Left kidney (tissue), 1 donor: ENCODE measurements at regions not wholly inside any gene's neighbourhood (a gene's known extent, or its start where the extent isn't known, plus 50 kb on each side); places are given as distances from the start of the nearest gene placed in this dataset.

ENCODE experiments used
- DNase-seq: peaks from one replicate; pipeline ENCODE4 v3.0.0-alpha.2; 2013

DNA sequence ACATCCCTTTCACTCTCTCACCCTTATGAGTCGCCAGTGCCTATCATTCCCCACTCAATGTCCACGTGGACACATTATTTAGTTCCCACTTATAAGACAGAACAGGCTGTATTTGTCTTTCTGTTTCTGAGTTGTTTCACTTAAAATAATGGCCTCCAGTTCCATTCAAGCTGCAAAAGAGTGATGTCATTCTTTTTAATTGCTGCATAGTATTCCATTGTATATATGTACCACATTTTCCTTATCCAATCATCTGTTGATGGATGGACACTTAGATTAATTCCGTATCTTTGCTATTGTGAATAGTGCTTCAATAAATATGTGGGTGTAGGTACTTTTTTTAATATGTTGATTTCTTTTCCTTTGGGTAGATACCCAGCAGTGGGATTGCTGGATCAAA lies 79.1 kb downstream of the ZNF365 start:
- no peak for DNase-seq

GRCh38 chr10:62454687-62455397 lies 80.7 kb downstream of the ZNF365 start:
- DNase-seq = no peak

- DNase-seq = no peak
These were observed 82.5 kb downstream of the ZNF365 start for GRCh38 chr10:62456611-62457101.

DNA sequence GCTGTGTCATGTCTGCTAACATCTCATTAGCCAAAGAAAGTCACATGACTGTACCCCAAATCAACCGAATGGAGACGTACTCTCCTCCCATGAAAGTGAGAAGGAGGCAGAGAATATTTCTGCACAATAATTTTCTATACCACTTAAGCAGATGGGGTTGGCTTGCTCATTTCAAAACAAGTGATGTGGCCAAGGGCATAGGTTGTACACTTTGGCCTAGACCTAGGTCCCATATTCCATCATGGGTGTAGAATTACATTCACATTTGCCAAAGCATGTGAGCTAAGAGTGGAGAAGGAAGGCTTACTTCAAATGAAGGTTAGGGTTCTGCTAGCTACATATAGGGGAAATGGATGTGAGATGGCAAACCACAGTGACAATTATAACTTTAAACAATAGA lies 83.0 kb downstream of the ZNF365 start:
- no peak for DNase-seq

DNA sequence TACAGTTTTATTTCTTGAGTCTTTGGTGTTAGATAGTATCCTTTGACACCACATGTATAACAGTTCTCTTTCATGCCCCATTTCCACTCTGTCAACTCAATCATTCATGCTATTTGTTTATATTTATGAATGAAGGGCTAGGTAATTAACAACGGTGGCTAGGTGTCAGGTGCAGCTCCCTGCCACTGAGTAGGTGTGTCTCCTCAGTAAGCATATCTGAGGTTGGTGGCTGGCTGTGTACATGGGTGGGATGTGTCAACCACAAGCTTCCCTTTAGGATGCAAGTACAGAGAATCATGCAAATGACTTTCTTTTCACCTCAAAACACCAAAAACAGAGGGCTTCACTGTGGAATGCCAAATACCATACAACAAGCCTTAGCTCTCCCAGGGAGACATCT lies 83.4 kb downstream of the ZNF365 start:
- no peak for DNase-seq

DNA sequence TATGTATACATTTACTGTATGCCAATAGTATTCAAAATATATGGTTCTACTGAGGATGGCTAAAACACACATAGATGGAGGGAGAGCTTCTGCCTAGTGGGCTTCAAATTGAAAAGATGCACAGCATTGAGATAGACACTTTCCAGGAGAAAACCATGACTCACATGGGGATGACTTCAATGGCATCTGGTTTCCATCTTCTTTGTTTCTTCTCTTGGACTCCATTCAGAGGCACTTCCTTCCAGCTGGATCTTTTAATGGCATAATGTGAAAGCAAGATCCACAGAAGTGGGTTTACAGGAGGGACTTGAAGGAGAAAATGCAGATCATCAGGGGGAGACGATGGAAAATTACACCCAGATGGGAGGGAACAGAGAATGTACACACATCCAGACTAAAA lies 84.9 kb downstream of the ZNF365 start:
- DNase-seq = no peak

DNA sequence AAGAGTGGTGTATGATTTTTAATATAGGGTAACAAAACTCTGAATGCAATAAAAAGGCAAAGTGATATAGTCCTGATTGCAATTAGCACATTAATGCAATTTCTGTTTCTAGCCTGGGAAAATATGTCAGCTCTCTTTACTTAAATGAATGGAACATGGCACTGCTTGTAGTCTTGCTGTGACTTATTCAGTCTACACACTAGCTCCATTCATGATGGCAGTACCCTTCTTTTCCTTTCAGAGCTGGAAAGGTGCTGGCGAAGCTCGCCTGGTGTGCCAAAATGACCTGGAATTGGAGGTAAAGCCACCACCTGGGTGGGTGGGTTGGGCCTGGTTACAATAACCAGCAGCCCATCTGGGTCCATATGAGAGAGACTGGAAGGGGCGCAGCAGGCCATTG lies 85.3 kb downstream of the ZNF365 start:
- no peak for DNase-seq

DNA sequence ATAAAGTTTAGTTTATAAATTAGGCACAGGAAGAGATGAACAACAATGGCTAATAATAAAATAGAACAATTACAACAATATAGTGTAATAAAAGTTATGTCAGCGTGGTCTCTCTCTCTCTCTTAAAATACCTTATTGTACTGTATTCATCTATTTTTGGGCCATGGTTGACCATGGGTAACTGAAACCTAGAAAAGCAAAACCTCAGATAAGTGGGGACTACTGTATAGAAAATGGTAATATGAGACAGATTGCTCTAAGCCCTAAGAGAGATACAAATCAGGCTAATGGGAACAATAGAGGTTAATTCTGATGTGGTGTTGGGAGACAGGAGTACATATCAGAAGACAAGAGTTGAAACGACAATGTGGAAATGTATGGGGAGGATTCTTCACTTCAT lies 86.2 kb downstream of the ZNF365 start:
- no peak for DNase-seq

DNA sequence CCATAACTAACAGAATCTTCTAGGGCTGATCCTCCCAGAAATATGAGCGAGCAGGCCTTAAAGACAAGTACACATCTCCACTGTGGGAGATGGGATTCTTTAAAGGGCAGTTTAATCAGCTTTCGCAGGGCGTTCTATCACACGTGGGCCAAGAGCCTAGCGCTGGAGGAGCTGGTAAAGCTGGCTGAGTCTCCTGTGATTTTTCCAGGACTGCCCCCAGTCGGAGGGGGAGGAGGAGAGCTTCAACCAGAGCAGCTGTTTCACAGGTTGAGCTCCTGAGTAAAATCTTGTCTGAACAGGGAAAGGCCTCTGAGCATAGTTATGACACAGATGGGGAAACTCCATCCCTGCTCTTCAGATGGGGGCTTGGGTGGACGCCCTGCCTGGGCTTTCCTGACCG lies 87.0 kb downstream of the ZNF365 start:
- DNase-seq = no peak

- DNase-seq = no peak
These were observed 88.3 kb downstream of the ZNF365 start for GRCh38 chr10:62462461-62462860.

- no peak for DNase-seq
These were observed 89.2 kb downstream of the ZNF365 start for GRCh38 chr10:62463364-62463763.

- DNase-seq = no peak
These were observed 90.1 kb downstream of the ZNF365 start for GRCh38 chr10:62464308-62464707.

DNA sequence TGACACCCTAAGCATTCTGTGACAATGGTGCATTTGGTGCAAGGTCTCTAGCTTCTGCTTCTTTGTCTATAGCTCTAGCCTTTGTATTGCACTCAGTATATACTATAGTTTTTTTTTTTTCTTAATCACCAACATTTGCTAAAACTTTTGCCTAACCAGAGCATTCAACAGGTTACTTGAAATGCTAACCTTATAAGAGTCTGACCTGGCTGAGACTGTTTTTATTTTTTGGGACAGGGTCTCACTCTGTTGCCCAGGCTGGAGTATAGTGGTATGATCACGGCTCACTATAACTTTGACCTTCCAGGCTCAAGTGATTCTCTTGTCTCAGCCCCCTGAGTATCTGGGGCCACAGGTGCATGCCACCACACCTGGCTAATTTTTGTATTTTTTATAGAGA lies 92.4 kb downstream of the ZNF365 start:
- DNase-seq = no peak

GRCh38 chr10:62467527-62467926 lies 93.4 kb downstream of the ZNF365 start:
- no peak for DNase-seq

DNA sequence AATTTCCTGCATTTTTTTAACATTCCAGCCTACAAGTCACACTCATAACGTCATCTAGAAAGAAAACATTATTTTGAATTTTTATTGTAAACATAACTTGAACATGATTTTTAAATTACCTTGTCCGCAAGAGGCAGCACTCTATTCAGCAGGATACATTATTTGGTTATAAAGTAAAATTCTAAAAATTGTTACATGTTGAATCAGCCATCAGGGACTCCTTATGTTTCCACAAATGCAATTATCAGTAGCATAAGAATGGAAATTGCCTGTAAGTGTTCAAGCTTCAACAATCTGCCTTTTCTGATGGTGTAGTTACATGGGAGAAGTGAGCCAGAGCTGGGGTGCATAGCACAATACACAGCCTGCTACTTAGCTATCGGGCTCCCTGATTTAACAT lies 97.5 kb downstream of the ZNF365 start:
- DNase-seq = no peak

DNA sequence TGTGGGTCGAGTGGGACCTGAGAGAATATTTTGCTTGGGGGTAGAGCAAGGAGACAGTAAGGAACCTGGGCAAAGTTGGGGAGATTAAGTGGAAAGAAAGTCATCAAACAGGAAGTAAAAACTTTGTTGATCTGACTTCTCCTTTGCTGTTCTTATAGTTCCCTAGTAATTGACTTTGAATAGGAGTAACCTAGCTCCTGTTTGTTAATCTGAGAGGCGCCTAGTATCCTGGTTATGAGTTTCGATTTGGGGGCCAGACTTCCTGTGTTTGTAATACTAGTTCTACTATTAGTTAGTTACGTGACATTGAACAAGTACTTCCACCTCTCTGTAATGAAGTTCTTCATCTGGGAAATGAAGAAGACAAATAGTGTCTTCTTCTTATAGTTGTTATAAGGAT lies 99.1 kb downstream of the ZNF365 start:
- no peak for DNase-seq

GRCh38 chr10:62475551-62475950 lies 101.4 kb downstream of the ZNF365 start:
- no peak for DNase-seq

- DNase-seq = no peak
These were observed 105.4 kb downstream of the ZNF365 start for GRCh38 chr10:62479523-62479922.

DNA sequence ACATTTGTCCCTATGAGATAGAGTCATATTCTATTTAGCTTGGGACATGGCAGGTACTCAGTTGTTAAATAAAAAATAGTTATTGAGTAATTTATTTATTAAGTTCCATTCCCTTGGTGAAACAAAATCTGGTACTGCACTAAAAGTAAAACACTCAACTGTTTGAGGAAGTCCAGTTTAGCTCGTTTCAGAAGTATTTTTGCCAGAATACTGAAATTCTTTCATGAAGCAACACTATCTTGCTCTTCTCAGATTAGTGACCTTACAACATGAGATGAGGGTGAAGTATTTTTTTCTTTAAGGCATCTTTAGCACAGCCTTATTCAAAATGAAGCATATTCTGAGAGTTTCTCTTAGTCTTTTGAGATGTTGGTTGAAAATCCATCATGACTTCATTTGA lies 106.0 kb downstream of the ZNF365 start:
- DNase-seq = no peak

GRCh38 chr10:62482581-62482980 lies 108.4 kb downstream of the ZNF365 start:
- no peak for DNase-seq

- DNase-seq = no peak
These were observed 117.4 kb downstream of the ZNF365 start for GRCh38 chr10:62491597-62491996.

DNA sequence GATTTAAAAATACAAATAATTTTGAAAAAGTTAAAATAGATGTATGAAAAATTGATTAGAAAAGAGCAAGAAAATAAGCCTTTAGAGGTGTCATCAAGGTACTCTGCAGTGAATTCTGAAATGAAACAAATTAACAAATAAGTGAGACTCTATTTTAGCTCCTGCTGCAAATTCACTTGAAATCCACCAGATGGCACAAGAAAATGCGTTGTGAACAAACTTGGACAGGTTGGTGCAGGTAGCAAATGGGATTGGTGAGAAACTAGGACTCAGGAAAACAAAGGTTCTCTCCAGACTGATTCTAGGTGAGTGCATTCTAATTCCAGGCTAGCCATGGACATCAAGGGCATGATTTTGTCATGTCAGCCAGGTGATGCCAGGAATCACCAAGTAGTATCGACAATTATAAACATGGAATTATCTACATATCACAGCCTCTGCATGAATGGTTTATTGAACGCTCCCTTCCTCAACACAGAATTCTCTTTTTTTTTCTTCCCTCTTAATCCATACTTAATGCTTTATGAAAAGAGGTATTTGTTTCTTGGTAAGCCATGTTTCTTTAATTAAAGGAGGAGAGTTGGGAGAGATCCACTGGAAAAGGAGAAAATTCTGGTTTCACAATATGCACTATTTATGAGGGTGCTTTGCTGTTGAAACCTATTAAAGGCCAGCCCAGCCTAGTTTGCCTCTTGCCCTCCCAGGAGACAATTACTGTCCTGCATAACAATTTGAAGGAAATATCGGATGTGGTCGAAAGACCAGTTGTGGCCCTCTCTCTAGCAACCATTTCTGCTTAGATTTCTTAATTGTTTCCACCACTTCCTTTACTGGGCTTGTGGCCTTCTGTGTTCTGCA lies 118.1 kb downstream of the ZNF365 start:
- peak; percentile 12 for DNase-seq

DNA sequence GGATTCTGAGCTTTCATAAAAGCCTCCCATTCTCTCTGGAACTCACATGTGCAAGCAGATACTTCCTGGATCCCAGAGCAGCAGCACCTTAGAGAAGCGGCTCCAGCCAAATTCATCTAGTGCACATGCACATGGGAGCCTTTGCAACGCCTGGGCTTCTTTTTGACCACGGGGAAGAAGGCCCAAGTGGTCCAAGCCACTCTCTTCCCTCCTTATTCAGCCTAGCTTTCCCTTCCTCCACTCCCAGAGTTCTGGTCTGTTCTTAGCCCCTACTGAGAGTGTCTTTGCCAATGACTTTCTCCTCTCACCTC lies 118.7 kb downstream of the ZNF365 start:
- DNase-seq = no peak

- no peak for DNase-seq
These were observed 122.8 kb downstream of the ZNF365 start for GRCh38 chr10:62496925-62497324.
